OCI-LY3 (cell line): ENCODE measurements at regions not wholly inside any gene's neighbourhood (a gene's known extent, or its start where the extent isn't known, plus 50 kb on each side); places are given as distances from the start of the nearest gene placed in this dataset.

Experiments used
- H2AFZ ChIP-seq: fragments of 200-600, 300-600 bp; shearing (Covaris generic); 2 replicates; pipeline ENCODE4 v1.6.0; 2014; ENCODE audit warnings: antibody characterized with exemption, low read depth, low read length
- H3K27ac ChIP-seq: fragments of 200-600, 300-600 bp; sonication (generic); 2 replicates; pipeline ENCODE4 v1.5.1; 2014; ENCODE audit warnings: mild to moderate bottlenecking, low read length, moderate library complexity, mixed read lengths
- H3K27me3 ChIP-seq: fragments of 200-600, 300-600 bp; sonication (generic); 2 replicates; pipeline ENCODE4 v1.6.1; 2014; ENCODE audit warnings: low read depth, low read length, mixed read lengths
- H3K36me3 ChIP-seq: fragments of 200-600, 300-600 bp; sonication (generic); replicated peaks from 2 replicates; pipeline ENCODE3; 2014; ENCODE audit warnings: low read depth, low read length, mixed read lengths
- H3K4me1 ChIP-seq: fragments of 300-600, 200-600 bp; sonication (generic); 2 replicates; pipeline ENCODE4 v1.6.1; 2014; ENCODE audit warnings: low read length, mixed read lengths
- H3K4me2 ChIP-seq: fragments of 200-600, 300-600 bp; sonication (generic); 2 replicates; pipeline ENCODE4 v1.6.1; 2014; ENCODE audit warnings: low read length, mixed read lengths
- H3K4me3 ChIP-seq: fragments of 300-600, 200-600 bp; sonication (generic); 2 replicates; pipeline ENCODE4 v1.5.1; 2014; ENCODE audit warnings: antibody characterized with exemption, mild to moderate bottlenecking, low read length, moderate library complexity
- H3K79me2 ChIP-seq: fragments of 300-600, 200-600 bp; shearing (Covaris generic); 2 replicates; pipeline ENCODE4 v1.6.1; 2014; ENCODE audit warnings: mild to moderate bottlenecking, low read length, mixed read lengths
- H3K9ac ChIP-seq: fragments of 300-600, 200-600 bp; shearing (Covaris generic); 2 replicates; pipeline ENCODE4 v1.6.0; 2014; ENCODE audit warnings: mild to moderate bottlenecking, low read length, moderate library complexity
- H3K9me3 ChIP-seq: fragments of 200-600, 300-600 bp; shearing (Covaris generic); 2 replicates; pipeline ENCODE4 v1.6.1; 2014; ENCODE audit warnings: low read length, mixed read lengths; ENCODE audit not compliant: insufficient read depth
- H4K20me1 ChIP-seq: fragments of 200-600, 300-600 bp; sonication (generic); 2 replicates; pipeline ENCODE4 v1.6.1; 2016; ENCODE audit warnings: low read length, mixed read lengths; ENCODE audit not compliant: insufficient read depth
- CTCF ChIP-seq: fragments of 200-600, 300-600 bp; sonication (generic); IDR thresholded peaks from 2 replicates; pipeline ENCODE4 v1.5.1; 2014; ENCODE audit warnings: antibody characterized with exemption, low read length, low read depth
- EZH2phosphoT487 ChIP-seq: fragments of 200-600 bp; shearing (Covaris generic); IDR thresholded peaks from 2 replicates; pipeline ENCODE4 v1.6.1; 2018; ENCODE audit warnings: antibody characterized with exemption, mixed run types, low read depth

DNA sequence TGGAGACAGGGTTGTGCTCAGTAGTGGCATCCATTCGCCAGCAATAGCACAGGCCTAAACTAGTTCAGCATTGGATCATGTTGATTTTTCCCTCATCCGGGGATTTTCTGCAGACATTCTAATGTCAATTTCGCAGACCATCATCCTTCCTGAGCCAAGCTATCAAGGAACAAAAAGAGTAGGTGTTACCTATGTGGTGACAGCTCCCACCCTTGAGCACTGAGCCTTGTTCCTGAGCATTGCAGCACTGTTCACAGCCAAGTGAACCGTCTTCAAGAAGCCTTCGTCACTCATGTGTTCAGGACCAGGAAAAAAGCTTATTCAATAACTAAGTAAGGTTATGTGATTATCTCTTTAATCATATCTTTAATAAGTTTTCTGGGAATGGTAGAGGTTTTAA is 576.2 kb downstream of the UQCRFS1 start:
- H3K4me2 ChIP-seq, result no peak overlapping the region
- TF ChIP-seq CTCF, result no peak
- TF ChIP-seq EZH2phosphoT487, result no peak
- peaks cover 20% of the 10 kb centered on the region for H3K4me1 ChIP-seq

DNA sequence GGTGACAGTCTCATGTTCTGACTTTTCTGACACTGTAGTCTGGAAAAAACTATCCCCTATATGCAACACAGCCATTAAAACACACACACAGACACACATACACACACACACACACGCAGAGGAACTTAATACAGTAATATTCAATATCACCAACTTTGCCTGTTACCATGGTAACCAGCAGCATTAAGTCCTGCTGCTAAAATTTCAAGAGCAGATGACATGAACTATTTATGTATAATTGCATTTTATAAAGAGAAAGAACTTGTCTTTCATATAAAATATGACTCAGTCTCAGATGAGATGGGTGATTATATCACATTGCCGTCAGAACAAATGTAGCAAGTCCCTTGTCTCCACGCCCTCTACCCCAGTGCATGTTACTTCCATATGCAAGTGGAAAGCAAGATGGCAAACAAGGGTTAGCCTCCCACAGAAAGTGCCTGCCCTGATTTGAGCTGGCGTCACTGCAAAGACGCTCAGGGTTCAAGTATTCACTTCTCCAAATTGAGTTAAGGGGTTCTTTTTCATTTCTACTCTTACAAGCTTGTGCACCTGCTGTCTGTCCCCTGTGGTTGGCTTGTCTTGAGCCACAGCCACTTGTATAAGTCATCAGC is 576.8 kb downstream of the UQCRFS1 start:
- Histone ChIP-seq H3K79me2 (no peaks in the 10 kb centered on the region), H3K36me3 (no peaks in the 10 kb centered on the region), H2AFZ (no peak overlapping the region), H3K4me2 (no peak overlapping the region), H3K9ac (no peak overlapping the region), H3K4me1 (peaks cover 26% of the 10 kb centered on the region), H4K20me1 (no peaks in the 10 kb centered on the region), H3K27me3 (no peaks in the 10 kb centered on the region), H3K27ac (no peak overlapping the region), H3K9me3 (peaks cover 7% of the 10 kb centered on the region; the same call in 1 of the 2 replicates), H3K4me3 (no peak overlapping the region)
- TF ChIP-seq CTCF (no peak), EZH2phosphoT487 (no peak)

More for the DNA sequence above, 576.2 kb downstream of the UQCRFS1 start:
- Histone ChIP-seq H3K4me3 (no peak overlapping the region), H2AFZ (no peak overlapping the region), H3K27ac (no peak overlapping the region), H3K79me2 (no peaks in the 10 kb centered on the region), H3K9me3 (peaks cover 7% of the 10 kb centered on the region; the same call in 1 of the 2 replicates), H3K27me3 (no peaks in the 10 kb centered on the region), H3K9ac (no peak overlapping the region), H3K36me3 (no peaks in the 10 kb centered on the region), H4K20me1 (no peaks in the 10 kb centered on the region)

GRCh38 chr19:28634837-28635236 is 578.1 kb downstream of the UQCRFS1 start:
- H3K27me3 ChIP-seq, result no peaks in the 10 kb centered on the region
- peaks cover 36% of the 10 kb centered on the region for H3K4me1 ChIP-seq
- H3K9ac ChIP-seq, result no peak overlapping the region
- H4K20me1 ChIP-seq, result no peaks in the 10 kb centered on the region
- TF ChIP-seq EZH2phosphoT487, result no peak
- no peak for TF ChIP-seq CTCF
- no peak overlapping the region for H3K4me2 ChIP-seq
- no peak overlapping the region for H3K4me3 ChIP-seq
- H2AFZ ChIP-seq, result no peak overlapping the region
- no peaks in the 10 kb centered on the region for H3K79me2 ChIP-seq
- no peak overlapping the region for H3K27ac ChIP-seq
- no peaks in the 10 kb centered on the region for H3K36me3 ChIP-seq
- H3K9me3 ChIP-seq, result peaks cover 7% of the 10 kb centered on the region; the same call in 1 of the 2 replicates

GRCh38 chr19:28634019-28634328 is 579.0 kb downstream of the UQCRFS1 start:
- no peak overlapping the region for H3K4me3 ChIP-seq
- TF ChIP-seq EZH2phosphoT487 (no peak), CTCF (no peak)
- no peaks in the 10 kb centered on the region for H3K36me3 ChIP-seq
- H3K4me1 ChIP-seq, result peaks cover 36% of the 10 kb centered on the region
- no peak overlapping the region for H3K9ac ChIP-seq
- peaks cover 7% of the 10 kb centered on the region; the same call in 1 of the 2 replicates for H3K9me3 ChIP-seq
- H2AFZ ChIP-seq, result no peak overlapping the region
- no peaks in the 10 kb centered on the region for H4K20me1 ChIP-seq
- no peaks in the 10 kb centered on the region for H3K27me3 ChIP-seq
- no peaks in the 10 kb centered on the region for H3K79me2 ChIP-seq
- no peak overlapping the region for H3K27ac ChIP-seq
- no peak overlapping the region for H3K4me2 ChIP-seq
